ENCODE measurements at regions not wholly inside any gene's neighbourhood (a gene's known extent, or its start where the extent isn't known, plus 50 kb on each side); places are given as distances from the start of the nearest gene placed in this dataset.

DNA sequence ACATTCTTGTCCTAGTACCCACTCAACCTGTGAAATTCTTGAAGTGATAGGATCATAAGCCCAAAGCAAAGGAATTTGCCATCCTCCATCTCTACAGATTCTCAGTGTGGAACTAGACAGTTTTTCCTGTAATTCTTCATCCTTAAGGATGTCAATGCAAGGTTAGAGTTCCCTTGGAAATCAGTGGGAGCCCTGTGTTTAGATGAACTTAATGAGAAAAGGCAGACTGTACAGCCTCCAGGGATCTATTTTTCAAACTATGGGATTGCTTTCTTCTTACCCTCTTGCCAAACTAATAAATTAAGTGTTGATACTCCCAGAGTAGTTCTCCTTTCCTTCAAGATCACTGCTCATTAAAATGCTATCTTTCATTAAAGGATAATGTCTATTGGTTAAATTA is 78.1 kb upstream of the OLFM3 start:
- no peak for DNase-seq

- DNase-seq, result no peak
Measured at GRCh38 chr1:102071451-102071850, 74.7 kb upstream of the OLFM3 start.

- DNase-seq, result no peak
Measured at GRCh38 chr1:102050556-102050955, 53.8 kb upstream of the OLFM3 start.

GRCh38 chr1:102047724-102048123 is 51.0 kb upstream of the OLFM3 start:
- DNase-seq, result no peak

All from amygdala (tissue), 56 donors.